ENCODE measurements at regions not wholly inside any gene's neighbourhood (a gene's known extent, or its start where the extent isn't known, plus 50 kb on each side); places are given as distances from the start of the nearest gene placed in this dataset.
"Not testable (repeated sequence)": the region's sequence is repeated elsewhere in the genome, so short reads cannot be mapped to it uniquely, and the experiment has no call there.

DNA sequence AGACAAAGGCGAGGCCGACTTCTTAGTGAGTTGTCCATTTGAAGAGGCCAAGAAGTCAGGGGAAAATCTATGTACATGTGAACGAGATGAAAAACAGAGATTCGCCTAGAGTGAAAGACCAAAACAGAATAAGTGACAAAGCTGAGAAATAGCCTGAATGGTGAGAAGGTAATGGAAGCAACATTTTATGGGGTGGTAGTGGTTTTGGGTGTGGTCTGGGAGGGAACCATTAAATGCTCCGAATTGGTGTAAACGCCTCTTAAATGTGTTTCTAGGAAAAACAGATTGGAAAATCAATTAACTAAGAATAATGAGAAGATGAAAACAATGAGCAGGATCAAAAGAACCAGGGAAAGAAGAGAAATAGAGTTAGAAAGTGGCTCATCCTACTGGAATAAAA is 83.8 kb upstream of the MANSC4 start:
- DNase-seq (ENCODE audit: low read depth in 2 of 2), result no peak

DNA sequence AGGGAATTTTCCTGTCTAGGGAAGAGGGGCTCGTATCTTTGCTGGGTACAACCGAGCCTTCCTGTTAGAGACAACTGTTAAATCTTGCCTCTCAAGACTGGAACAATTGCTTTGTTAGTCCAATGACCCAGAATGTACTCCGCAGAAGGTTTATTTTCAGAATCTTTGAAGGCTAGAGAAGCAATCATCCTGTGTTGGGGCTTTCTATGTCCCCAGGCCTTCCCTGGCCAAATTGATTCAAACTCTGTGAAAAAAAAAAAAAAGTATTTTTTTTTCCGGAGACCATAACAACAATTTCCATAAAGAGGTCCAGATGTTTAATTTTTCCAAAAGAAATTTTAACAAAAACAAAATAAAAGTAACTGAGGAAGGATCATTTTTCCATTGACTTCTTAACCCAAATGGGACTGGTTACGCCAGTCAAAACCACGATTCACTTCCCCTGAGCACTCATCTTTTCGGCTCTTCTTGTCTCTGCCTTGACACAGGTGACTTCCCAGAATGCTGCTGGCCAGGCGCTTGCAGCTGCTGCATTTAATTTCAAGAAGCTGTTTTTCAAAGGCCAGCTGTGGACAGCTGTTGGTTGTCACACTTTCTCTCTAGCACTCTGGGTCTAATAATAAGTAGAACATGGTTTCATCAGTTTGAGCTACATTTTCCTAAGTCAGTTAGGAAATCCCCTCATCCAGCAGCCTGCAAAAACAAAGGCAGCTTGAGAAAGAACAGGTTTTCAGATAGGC is 81.6 kb upstream of the MANSC4 start:
- DNase-seq (ENCODE audit: low read depth in 2 of 2), result no peak

DNA sequence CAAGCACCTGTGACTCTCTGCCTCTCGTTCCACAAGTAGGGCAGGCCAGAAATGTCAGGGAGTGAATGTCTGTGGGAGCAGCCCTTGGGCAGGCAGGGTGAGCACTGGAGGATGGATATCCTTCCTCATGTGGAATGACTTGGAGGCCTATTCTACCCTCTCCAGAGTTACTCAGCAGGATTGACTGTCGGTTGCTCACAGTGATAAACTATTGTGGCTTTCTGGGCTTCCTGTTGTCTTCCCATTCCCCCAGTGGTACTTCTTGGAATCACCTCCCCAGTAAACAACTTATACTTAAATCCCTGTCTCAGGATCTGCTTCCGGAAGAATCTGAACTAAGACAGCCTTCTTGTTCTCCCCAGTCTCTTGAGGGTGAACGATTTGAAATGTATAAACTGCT is 79.6 kb upstream of the MANSC4 start:
- DNase-seq (ENCODE audit: low read depth in 2 of 2), result no peak

DNA sequence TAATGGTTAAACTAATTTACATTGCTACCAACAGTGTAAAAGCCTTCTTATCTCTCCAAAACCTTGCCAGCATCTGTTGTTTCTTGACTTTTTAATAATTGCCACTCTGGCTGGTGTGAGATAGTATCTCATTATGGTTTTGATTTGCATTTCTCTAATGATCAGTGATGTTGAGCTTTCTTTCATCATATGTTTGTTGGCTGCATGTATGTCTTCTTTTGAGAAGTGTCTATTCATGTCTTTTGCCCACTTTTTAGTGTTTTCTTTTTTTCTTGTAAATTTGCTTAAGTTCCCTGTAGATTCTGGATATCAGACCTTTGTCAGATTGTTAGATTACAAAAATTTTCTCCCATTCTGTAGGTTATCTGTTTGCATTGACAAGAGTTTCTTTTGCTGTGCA is 77.0 kb upstream of the MANSC4 start:
- DNase-seq (ENCODE audit: low read depth in 2 of 2), result not testable (repeated sequence)

DNA sequence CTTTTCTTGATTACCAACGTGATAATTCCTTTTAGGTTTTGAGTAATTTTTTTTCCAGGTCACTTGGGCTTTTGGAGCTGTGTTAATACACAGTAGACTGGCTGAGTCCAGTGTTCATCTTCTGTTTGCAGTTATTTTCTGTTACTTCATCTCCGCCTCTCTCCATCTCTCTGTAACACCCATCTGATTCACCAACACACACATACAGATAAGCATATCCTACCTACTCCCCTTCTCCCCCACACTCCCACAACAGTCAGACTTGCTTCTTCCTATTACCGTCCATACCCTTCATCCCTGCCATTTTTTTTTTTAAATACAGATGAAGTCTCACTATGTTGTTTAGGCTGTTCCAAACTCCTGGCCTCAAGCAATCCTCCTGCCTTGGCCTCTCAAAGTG is 72.7 kb upstream of the MANSC4 start:
- DNase-seq (ENCODE audit: low read depth in 2 of 2), result no peak
